PC-3 (cell line): ENCODE measurements at regions not wholly inside any gene's neighbourhood (a gene's known extent, or its start where the extent isn't known, plus 50 kb on each side); places are given as distances from the start of the nearest gene placed in this dataset.

Source experiments
- ATAC-seq: fragments of 200-7000 bp; cut with Tn5 transposase; 2 replicates; pipeline ENCODE4 v1.9.1; 2020; ENCODE audit warnings: mild to moderate bottlenecking, moderate library complexity
- BruUV-seq: library from RNA; stranded (reverse); fragments of 400-500 nt; replicated peaks from 2 replicates; lab custom pipeline; 2021; lab: Mats Ljungman, UMichigan
- CTCF ChIA-PET: fragments of 300-600 bp; sonication (Branson Sonifier 250); formaldehyde crosslinking; loops from one replicate; lab custom pipeline; 2022; ENCODE audit warnings: antibody characterized with exemption; lab: Charles Lee
- POLR2A ChIA-PET: fragments of 300-600 bp; sonication (Branson Sonifier 250); formaldehyde crosslinking; loops from one replicate; lab custom pipeline; 2022; ENCODE audit warnings: antibody characterized with exemption; ENCODE audit not compliant: unreplicated experiment; lab: Charles Lee
- DNase-seq: peaks from one replicate; pipeline ENCODE4 v3.0.0-alpha.2; 2015
- H2AFZ ChIP-seq: fragments of 300-600 bp; sonication (generic); 2 replicates; pipeline ENCODE4 v1.6.0; 2016; ENCODE audit warnings: antibody characterized with exemption, low read length
- H3F3A ChIP-seq: fragments of 300-600 bp; sonication (generic); one replicate; pipeline ENCODE4 v1.6.0; 2017; ENCODE audit warnings: antibody characterized with exemption, low read length, control low read depth, mild to moderate bottlenecking; ENCODE audit not compliant: unreplicated experiment
- H3K27ac ChIP-seq: fragments of 300-600 bp; sonication (generic); 2 replicates; pipeline ENCODE4 v1.5.1; 2016; ENCODE audit warnings: mild to moderate bottlenecking, low read length
- H3K27me3 ChIP-seq: fragments of 300-600 bp; sonication (generic); 2 replicates; pipeline ENCODE4 v1.6.1; 2016; ENCODE audit warnings: low read length, mixed read lengths
- H3K36me3 ChIP-seq: fragments of 300-600 bp; sonication (generic); 2 replicates; pipeline ENCODE4 v1.6.1; 2016; ENCODE audit warnings: low read depth, mixed run types, low read length, mixed read lengths
- H3K4me1 ChIP-seq: fragments of 300-600 bp; sonication (generic); 2 replicates; pipeline ENCODE4 v1.5.1; 2016; ENCODE audit warnings: low read length; ENCODE audit not compliant: insufficient read depth
- H3K4me2 ChIP-seq: fragments of 300-600 bp; sonication (generic); 2 replicates; pipeline ENCODE4 v1.6.0; 2016; ENCODE audit warnings: low read length
- H3K4me3 ChIP-seq: fragments of 300-600 bp; sonication (generic); 2 replicates; pipeline ENCODE4 v1.5.1; 2016; ENCODE audit warnings: mild to moderate bottlenecking, low read length, mixed read lengths
- H3K79me2 ChIP-seq: fragments of 300-600 bp; sonication (generic); 2 replicates; pipeline ENCODE4 v1.6.1; 2017; ENCODE audit warnings: low read length, mixed read lengths
- H3K9ac ChIP-seq: fragments of 300-600 bp; sonication (generic); 2 replicates; pipeline ENCODE4 v1.6.0; 2016; ENCODE audit warnings: mild to moderate bottlenecking, low read length
- H3K9me2 ChIP-seq: fragments of 300-600 bp; sonication (generic); replicated peaks from 2 replicates; pipeline ENCODE4 v1.6.1; 2016; ENCODE audit warnings: mixed run types, low read length, mixed read lengths
- H3K9me3 ChIP-seq: fragments of 300-600 bp; sonication (generic); 2 replicates; pipeline ENCODE4 v1.6.1; 2016; ENCODE audit warnings: low read length, mixed read lengths
- H4K20me1 ChIP-seq: fragments of 300-600 bp; sonication (generic); 2 replicates; pipeline ENCODE4 v1.6.1; 2016; ENCODE audit warnings: low read length, mixed read lengths
- EZH2 ChIP-seq: fragments of 300-600 bp; sonication (generic); IDR thresholded peaks from one replicate; pipeline ENCODE4 v1.6.1; 2017; ENCODE audit warnings: antibody characterized with exemption, mild to moderate bottlenecking, low read length; ENCODE audit not compliant: unreplicated experiment
- EZH2phosphoT487 ChIP-seq: fragments of 300-600 bp; sonication (generic); IDR thresholded peaks from 2 replicates; pipeline ENCODE4 v1.6.1; 2018; ENCODE audit warnings: mild to moderate bottlenecking, antibody characterized with exemption, low read length, borderline replicate concordance
- intact Hi-C: fragments of 100-400 bp; cut with micrococcal nuclease; formaldehyde crosslinking; loops from 2 replicates; pipeline ENCODE4 v1.9.0; 2023
- TF ChIP-seq, protein P1 (sequence below): fragments of 300-600 bp; sonication (generic); conservative IDR thresholded peaks from 2 replicates; pipeline ENCODE4 v1.5.1; 2017; ENCODE audit warnings: antibody characterized with exemption, low read depth, mild to moderate bottlenecking, low read length

- H3K9ac ChIP-seq, result no peak overlapping the region
- no peaks in the 10 kb centered on the region for H3K27me3 ChIP-seq
- no peak for TF ChIP-seq EZH2
- no peak for TF ChIP-seq EZH2phosphoT487
- TF ChIP-seq, protein P1, sequence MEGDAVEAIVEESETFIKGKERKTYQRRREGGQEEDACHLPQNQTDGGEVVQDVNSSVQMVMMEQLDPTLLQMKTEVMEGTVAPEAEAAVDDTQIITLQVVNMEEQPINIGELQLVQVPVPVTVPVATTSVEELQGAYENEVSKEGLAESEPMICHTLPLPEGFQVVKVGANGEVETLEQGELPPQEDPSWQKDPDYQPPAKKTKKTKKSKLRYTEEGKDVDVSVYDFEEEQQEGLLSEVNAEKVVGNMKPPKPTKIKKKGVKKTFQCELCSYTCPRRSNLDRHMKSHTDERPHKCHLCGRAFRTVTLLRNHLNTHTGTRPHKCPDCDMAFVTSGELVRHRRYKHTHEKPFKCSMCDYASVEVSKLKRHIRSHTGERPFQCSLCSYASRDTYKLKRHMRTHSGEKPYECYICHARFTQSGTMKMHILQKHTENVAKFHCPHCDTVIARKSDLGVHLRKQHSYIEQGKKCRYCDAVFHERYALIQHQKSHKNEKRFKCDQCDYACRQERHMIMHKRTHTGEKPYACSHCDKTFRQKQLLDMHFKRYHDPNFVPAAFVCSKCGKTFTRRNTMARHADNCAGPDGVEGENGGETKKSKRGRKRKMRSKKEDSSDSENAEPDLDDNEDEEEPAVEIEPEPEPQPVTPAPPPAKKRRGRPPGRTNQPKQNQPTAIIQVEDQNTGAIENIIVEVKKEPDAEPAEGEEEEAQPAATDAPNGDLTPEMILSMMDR, result no peak
- BruUV-seq, result no TSS peak
- no peaks in the 10 kb centered on the region for H3K9me3 ChIP-seq
- ATAC-seq, result no peak
- no peaks in the 10 kb centered on the region for H3F3A ChIP-seq
- H3K27ac ChIP-seq, result no peak overlapping the region
- CTCF ChIA-PET, result no interaction called here
- no peaks in the 10 kb centered on the region for H3K36me3 ChIP-seq
- no peaks in the 10 kb centered on the region for H3K9me2 ChIP-seq
- no peak overlapping the region for H3K4me3 ChIP-seq
- H2AFZ ChIP-seq, result no peak overlapping the region
- intact Hi-C loops, result no loop called here
- POLR2A ChIA-PET, result no interaction called here
- no peak overlapping the region for H3K4me2 ChIP-seq
- no peaks in the 10 kb centered on the region for H3K4me1 ChIP-seq
- DNase-seq, result no peak
- no peaks in the 10 kb centered on the region for H3K79me2 ChIP-seq
- H4K20me1 ChIP-seq, result no peaks in the 10 kb centered on the region
Observed at GRCh38 chr4:122232633-122233032, 80.5 kb downstream of the BLTP1 start.

GRCh38 chr4:122234686-122235085 is 82.6 kb downstream of the BLTP1 start:
- BruUV-seq, result no TSS peak
- no peak overlapping the region for H3K27ac ChIP-seq
- H3K27me3 ChIP-seq, result no peaks in the 10 kb centered on the region
- H3K4me2 ChIP-seq, result no peak overlapping the region
- TF ChIP-seq EZH2, result no peak
- TF ChIP-seq EZH2phosphoT487, result no peak
- TF ChIP-seq, protein P1, result no peak
- ATAC-seq (no peak), DNase-seq (no peak)
- H4K20me1 ChIP-seq, result no peaks in the 10 kb centered on the region
- ChIA-PET CTCF (no interaction called here), POLR2A (no interaction called here)
- H3F3A ChIP-seq, result no peaks in the 10 kb centered on the region
- H3K4me3 ChIP-seq, result no peak overlapping the region
- no peaks in the 10 kb centered on the region for H3K4me1 ChIP-seq
- intact Hi-C loops, result no loop called here
- no peak overlapping the region for H3K9ac ChIP-seq
- H3K9me2 ChIP-seq, result no peaks in the 10 kb centered on the region
- no peaks in the 10 kb centered on the region for H3K79me2 ChIP-seq
- no peak overlapping the region for H2AFZ ChIP-seq
- no peaks in the 10 kb centered on the region for H3K9me3 ChIP-seq
- no peaks in the 10 kb centered on the region for H3K36me3 ChIP-seq

DNA sequence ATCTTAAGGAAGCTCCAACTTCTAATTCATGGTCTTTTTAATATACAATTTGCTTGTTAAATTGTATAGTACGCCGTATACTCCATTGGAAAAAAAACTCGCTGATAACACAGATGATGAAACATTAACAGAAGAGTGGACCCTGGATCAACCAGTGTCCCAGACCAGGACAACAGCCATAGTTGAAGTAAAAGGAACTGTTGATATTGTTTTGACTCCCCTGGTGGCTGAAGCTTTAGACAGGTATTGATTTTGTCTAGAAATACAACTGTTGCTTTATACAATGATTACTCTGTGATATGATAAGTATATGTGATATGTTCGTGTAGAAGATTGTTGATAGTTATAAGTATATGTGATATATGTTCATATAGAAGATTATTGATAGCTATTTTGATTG is 91.7 kb downstream of the BLTP1 start:
- Histone ChIP-seq H3K36me3 (peaks cover 5% of the 10 kb centered on the region; the same call in 1 of the 2 replicates), H3K9me2 (no peaks in the 10 kb centered on the region), H3K27ac (no peak overlapping the region), H2AFZ (no peak overlapping the region), H3K9me3 (no peaks in the 10 kb centered on the region), H3K79me2 (no peaks in the 10 kb centered on the region), H3K9ac (no peak overlapping the region), H3F3A (no peaks in the 10 kb centered on the region), H3K4me2 (no peak overlapping the region), H3K27me3 (no peaks in the 10 kb centered on the region), H3K4me1 (no peaks in the 10 kb centered on the region), H4K20me1 (no peaks in the 10 kb centered on the region), H3K4me3 (no peak overlapping the region)
- POLR2A ChIA-PET, result no interaction called here
- TF ChIP-seq, protein P1, result no peak
- TF ChIP-seq EZH2phosphoT487 (no peak), EZH2 (no peak)
- CTCF ChIA-PET, result no interaction called here
- intact Hi-C loops, result no loop called here
- ATAC-seq (no peak), DNase-seq (no peak)
- no TSS peak for BruUV-seq
